Mucosa of descending colon (tissue), 3 donors: ENCODE measurements at regions not wholly inside any gene's neighbourhood (a gene's known extent, or its start where the extent isn't known, plus 50 kb on each side); places are given as distances from the start of the nearest gene placed in this dataset.

Source experiments
- ATAC-seq: fragments of 200-7000 bp; cut with Tn5 transposase; one replicate; pipeline ENCODE4 v1.9.1; 2020; ENCODE audit warnings: mild to moderate bottlenecking, moderate library complexity
- DNase-seq, 3 donors: peaks; one replicate each; pipeline ENCODE4 v3.0.0-alpha.2; 2020
- H3K36me3 ChIP-seq: fragments of 200-600 bp; one replicate; pipeline ENCODE4 v1.8.0; 2021; ENCODE audit warnings: low read depth, mild to moderate bottlenecking
- H3K4me1 ChIP-seq: fragments of 200-600 bp; one replicate; pipeline ENCODE4 v1.8.0; 2021; ENCODE audit warnings: low read depth, mild to moderate bottlenecking
- H3K4me3 ChIP-seq: fragments of 200-600 bp; one replicate; pipeline ENCODE4 v1.8.0; 2021; ENCODE audit warnings: mild to moderate bottlenecking
- H3K9me3 ChIP-seq: fragments of 200-600 bp; one replicate; pipeline ENCODE4 v1.8.0; 2021; ENCODE audit warnings: mild to moderate bottlenecking
- intact Hi-C, 2 donors: fragments of 100-400 bp; cut with DNase I in 1 of 2; cut with micrococcal nuclease in 1 of 2; formaldehyde crosslinking; loops; one replicate each; pipeline versions ENCODE4 v1.11.0 to v1.11.1; 2022; cut with DNase I, micrococcal nuclease
- TF ChIP-seq, protein P1 (sequence below): fragments of 200-600 bp; IDR thresholded peaks from one replicate; pipeline ENCODE4 v1.8.0; 2022; ENCODE audit warnings: antibody characterized with exemption, mild to moderate bottlenecking
- donor health status: DM: no; HTN: no; CAD: no; lungs with moderate emphysema.
- donor health status: DM: no; HTN: no; CAD: no.
- donor health status: DM: no; HTN: yes; CAD: no.

DNA sequence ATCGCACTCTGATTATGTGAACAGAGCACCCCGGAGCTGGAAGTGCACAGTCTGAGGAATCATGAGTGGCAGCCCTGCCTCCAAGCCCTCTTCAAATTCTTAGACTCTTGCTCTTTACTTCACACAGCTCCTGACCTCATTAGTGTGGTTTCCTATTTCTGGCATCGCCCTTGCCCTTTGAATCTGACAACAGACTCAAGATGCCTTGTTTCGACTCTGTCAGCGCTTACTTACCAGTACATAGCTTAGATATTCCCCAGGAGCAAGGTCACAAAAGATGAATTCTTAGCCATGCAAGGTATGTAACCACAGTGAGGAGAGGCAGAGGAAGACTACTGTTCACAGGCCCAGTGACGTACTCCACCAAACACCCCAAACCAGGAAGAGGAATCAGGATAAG lies 167.2 kb downstream of the KDR start:
- intact Hi-C loops: no loop called here
- H3K4me1 ChIP-seq: no peaks in the 10 kb centered on the region
- ATAC-seq: no peak
- TF ChIP-seq, protein P1, sequence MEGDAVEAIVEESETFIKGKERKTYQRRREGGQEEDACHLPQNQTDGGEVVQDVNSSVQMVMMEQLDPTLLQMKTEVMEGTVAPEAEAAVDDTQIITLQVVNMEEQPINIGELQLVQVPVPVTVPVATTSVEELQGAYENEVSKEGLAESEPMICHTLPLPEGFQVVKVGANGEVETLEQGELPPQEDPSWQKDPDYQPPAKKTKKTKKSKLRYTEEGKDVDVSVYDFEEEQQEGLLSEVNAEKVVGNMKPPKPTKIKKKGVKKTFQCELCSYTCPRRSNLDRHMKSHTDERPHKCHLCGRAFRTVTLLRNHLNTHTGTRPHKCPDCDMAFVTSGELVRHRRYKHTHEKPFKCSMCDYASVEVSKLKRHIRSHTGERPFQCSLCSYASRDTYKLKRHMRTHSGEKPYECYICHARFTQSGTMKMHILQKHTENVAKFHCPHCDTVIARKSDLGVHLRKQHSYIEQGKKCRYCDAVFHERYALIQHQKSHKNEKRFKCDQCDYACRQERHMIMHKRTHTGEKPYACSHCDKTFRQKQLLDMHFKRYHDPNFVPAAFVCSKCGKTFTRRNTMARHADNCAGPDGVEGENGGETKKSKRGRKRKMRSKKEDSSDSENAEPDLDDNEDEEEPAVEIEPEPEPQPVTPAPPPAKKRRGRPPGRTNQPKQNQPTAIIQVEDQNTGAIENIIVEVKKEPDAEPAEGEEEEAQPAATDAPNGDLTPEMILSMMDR: no peak
- no peaks in the 10 kb centered on the region for H3K36me3 ChIP-seq
- H3K9me3 ChIP-seq: no peaks in the 10 kb centered on the region
- H3K4me3 ChIP-seq: no peak overlapping the region
- DNase-seq: no peak

DNA sequence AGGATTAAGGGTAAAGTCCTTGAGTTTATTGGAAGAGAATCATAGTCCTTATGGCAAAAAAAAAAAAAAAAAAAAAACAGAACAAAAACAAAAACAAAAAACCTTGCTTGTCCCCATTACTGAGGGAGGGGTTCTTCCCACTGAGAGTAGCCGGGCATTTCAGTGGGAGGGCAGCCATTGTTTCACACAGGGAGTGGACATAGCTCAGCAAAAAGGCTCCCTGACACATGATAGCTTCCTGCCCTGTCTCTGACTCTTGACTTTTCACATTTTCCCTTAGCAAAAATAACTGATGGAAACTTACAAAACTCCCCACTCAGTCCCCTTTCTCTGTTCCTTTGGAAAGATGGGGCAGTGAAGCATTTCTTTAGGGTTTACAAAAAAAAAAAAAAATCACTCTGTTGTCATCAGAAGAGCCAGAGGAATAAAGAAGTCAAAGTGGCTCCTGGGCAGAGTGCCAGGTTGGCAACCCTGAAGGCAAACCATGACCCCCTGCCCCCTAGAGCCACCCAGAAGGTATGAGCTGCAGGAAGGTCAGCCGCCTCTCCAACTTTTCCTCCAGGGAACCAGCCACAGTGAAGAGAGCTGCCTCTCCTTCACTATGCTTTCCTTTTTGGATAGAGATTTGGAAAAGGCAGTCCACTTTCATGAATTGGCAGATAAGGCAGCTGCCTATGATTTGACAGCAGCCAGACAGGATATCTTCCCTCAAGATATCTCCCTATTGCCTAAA lies 170.6 kb downstream of the KDR start:
- DNase-seq (no peak), ATAC-seq (no peak)
- TF ChIP-seq, protein P1: no peak
- Histone ChIP-seq H3K36me3 (no peaks in the 10 kb centered on the region), H3K4me1 (no peaks in the 10 kb centered on the region), H3K9me3 (no peaks in the 10 kb centered on the region), H3K4me3 (no peak overlapping the region)
- intact Hi-C loops: no loop called here

DNA sequence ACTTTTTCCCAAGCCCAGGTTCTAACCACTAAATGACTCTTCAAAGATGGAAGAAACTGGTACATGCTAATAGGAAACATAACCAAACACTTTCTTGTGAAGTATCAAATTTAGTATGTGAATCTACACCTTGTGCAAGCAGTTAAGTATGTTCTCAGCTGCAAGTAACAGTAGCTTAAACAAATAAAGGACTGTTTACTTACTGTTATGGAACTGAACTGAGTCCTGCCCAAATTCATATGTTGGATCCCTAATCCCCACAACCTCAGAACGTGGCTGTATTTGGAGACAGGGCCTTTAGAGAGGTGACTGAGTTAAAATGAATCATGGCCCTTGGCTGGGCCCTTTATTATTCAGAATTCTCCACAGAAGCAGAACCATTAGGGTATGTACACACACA lies 178.7 kb downstream of the KDR start:
- Histone ChIP-seq H3K4me3 (no peak overlapping the region), H3K4me1 (no peaks in the 10 kb centered on the region), H3K36me3 (no peaks in the 10 kb centered on the region), H3K9me3 (no peaks in the 10 kb centered on the region)
- intact Hi-C loops: no loop called here
- no peak for DNase-seq
- TF ChIP-seq, protein P1: no peak
- no peak for ATAC-seq

DNA sequence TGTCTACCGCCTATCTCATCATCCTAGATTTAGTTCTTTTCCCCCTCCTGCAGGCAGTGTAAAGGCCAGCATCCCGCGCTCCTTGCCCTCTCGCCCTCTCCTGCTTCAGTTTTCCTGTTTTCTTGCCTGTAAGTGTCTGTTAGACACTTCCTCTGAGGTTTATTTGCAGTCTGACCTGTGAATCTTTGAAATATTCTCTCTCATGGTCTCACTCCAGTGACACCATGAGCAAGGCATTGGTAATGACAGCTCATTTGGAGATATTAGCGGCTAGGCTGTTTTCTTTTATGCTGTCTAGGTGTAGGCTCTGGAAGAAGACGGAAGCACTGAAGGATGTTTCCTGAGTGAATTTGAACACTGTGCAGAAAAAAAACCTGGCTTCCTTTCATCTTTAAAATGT lies 179.6 kb downstream of the KDR start:
- no peaks in the 10 kb centered on the region for H3K4me1 ChIP-seq
- ATAC-seq (no peak), DNase-seq (no peak)
- TF ChIP-seq, protein P1: no peak
- no peak overlapping the region for H3K4me3 ChIP-seq
- H3K9me3 ChIP-seq: no peaks in the 10 kb centered on the region
- H3K36me3 ChIP-seq: no peaks in the 10 kb centered on the region
- intact Hi-C loops: no loop called here

DNA sequence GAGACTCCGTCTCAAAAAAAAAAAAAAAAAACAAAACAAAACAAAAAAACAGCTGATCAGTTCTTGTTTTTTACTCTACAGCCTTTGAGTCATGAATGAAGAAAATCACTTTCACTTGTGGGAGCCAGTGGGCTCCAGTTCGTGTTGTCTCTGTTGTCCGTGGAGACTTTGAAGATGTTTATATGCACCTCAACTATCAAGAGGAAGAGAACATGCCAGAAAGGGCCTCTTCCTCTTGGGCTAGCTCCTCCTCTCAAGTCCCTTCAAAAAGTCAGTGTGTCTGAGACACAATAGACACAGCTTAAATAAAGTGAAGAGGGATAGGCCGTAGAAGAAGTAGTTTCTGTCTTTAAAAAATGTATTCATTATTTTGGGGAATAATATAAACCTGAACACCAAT lies 182.7 kb downstream of the KDR start:
- TF ChIP-seq, protein P1: no peak
- intact Hi-C loops: no loop called here
- no peaks in the 10 kb centered on the region for H3K9me3 ChIP-seq
- no peaks in the 10 kb centered on the region for H3K4me1 ChIP-seq
- H3K4me3 ChIP-seq: no peak overlapping the region
- H3K36me3 ChIP-seq: no peaks in the 10 kb centered on the region
- DNase-seq (no peak), ATAC-seq (peak; percentile 36)
